ENCODE measurements at regions not wholly inside any gene's neighbourhood (a gene's known extent, or its start where the extent isn't known, plus 50 kb on each side); places are given as distances from the start of the nearest gene placed in this dataset.
"Not testable (repeated sequence)": the region's sequence is repeated elsewhere in the genome, so short reads cannot be mapped to it uniquely, and the experiment has no call there.

- DNase-seq: no peak
Observed at GRCh38 chr14:101083564-101084435, 180.3 kb upstream of the RTL1 start.

GRCh38 chr14:101084436-101084826 lies 180.9 kb upstream of the RTL1 start:
- no peak for DNase-seq

- no peak for DNase-seq
Observed at GRCh38 chr14:101086926-101087325, 183.4 kb upstream of the RTL1 start.

GRCh38 chr14:101087614-101088394 lies 184.3 kb upstream of the RTL1 start:
- DNase-seq: no peak

GRCh38 chr14:101088395-101088667 lies 184.8 kb upstream of the RTL1 start:
- DNase-seq: no peak

- no peak for DNase-seq
Observed at GRCh38 chr14:101088714-101089113, 185.2 kb upstream of the RTL1 start.

GRCh38 chr14:101090478-101090877 lies 187.0 kb upstream of the RTL1 start:
- not testable (repeated sequence) for DNase-seq

- DNase-seq: no peak
Observed at GRCh38 chr14:101090976-101091375, 187.5 kb upstream of the RTL1 start.

- not testable (repeated sequence) for DNase-seq
Observed at GRCh38 chr14:101094916-101095315, 191.4 kb upstream of the RTL1 start.

- DNase-seq: no peak
Observed at GRCh38 chr14:101096551-101096950, 193.0 kb upstream of the RTL1 start.

GRCh38 chr14:101097109-101097793 lies 193.7 kb upstream of the RTL1 start:
- no peak for DNase-seq

- no peak for DNase-seq
Observed at GRCh38 chr14:101098177-101098576, 194.7 kb upstream of the RTL1 start.

- DNase-seq: no peak
Observed at GRCh38 chr14:101098641-101099040, 195.1 kb upstream of the RTL1 start.

- DNase-seq: no peak
Observed at GRCh38 chr14:101101456-101102056, 198.0 kb upstream of the RTL1 start.

GRCh38 chr14:101102875-101103274 lies 199.4 kb upstream of the RTL1 start:
- DNase-seq: no peak

- DNase-seq: no peak
Observed at GRCh38 chr14:101103321-101103901, 199.9 kb upstream of the RTL1 start.

GRCh38 chr14:101104485-101104884 lies 201.0 kb upstream of the RTL1 start:
- no peak for DNase-seq

GRCh38 chr14:101105045-101105444 lies 201.5 kb upstream of the RTL1 start:
- no peak for DNase-seq

GRCh38 chr14:101108579-101109346 lies 205.2 kb upstream of the RTL1 start:
- no peak for DNase-seq

- DNase-seq: no peak
Observed at GRCh38 chr14:101109347-101109638, 205.8 kb upstream of the RTL1 start.

GRCh38 chr14:101109981-101110728 lies 206.6 kb upstream of the RTL1 start:
- DNase-seq: no peak
